Central memory CD8-positive, alpha-beta T cell (primary cell): ENCODE measurements at regions not wholly inside any gene's neighbourhood (a gene's known extent, or its start where the extent isn't known, plus 50 kb on each side); places are given as distances from the start of the nearest gene placed in this dataset.

Source experiments
- ATAC-seq: fragments of 150-1000 bp; cut with Tn5 transposase; replicated peaks from 2 replicates; pipeline ENCODE4 v1.10.0; 2022; ENCODE audit warnings: mild to moderate bottlenecking, moderate FRiP score, moderate number of reproducible peaks; ENCODE audit not compliant: poor library complexity, severe bottlenecking; ENCODE audit errors: extremely low read depth
- DNase-seq, 2 donors: peaks; one replicate each; pipeline ENCODE4 v3.0.0; 2021; ENCODE audit warnings: low spot score in 2 of 2
- H3K27ac Mint-ChIP-seq: one replicate; pipeline ENCODE4 v1.8.0; 2022; ENCODE audit warnings: low read depth, mild to moderate bottlenecking, moderate library complexity, mixed read lengths
- H3K27me3 Mint-ChIP-seq: one replicate; pipeline ENCODE4 v1.8.0; 2022; ENCODE audit warnings: mixed read lengths
- H3K36me3 Mint-ChIP-seq: one replicate; pipeline ENCODE4 v1.8.0; 2022; ENCODE audit warnings: mild to moderate bottlenecking, moderate library complexity, mixed read lengths; ENCODE audit not compliant: insufficient read depth
- H3K4me1 Mint-ChIP-seq: one replicate; pipeline ENCODE4 v1.8.0; 2022; ENCODE audit warnings: mixed read lengths
- H3K4me3 Mint-ChIP-seq: one replicate; pipeline ENCODE4 v1.8.0; 2022; ENCODE audit warnings: mild to moderate bottlenecking, moderate library complexity, mixed read lengths
- H3K9me3 Mint-ChIP-seq: one replicate; pipeline ENCODE4 v1.8.0; 2022; ENCODE audit warnings: mixed read lengths

DNA sequence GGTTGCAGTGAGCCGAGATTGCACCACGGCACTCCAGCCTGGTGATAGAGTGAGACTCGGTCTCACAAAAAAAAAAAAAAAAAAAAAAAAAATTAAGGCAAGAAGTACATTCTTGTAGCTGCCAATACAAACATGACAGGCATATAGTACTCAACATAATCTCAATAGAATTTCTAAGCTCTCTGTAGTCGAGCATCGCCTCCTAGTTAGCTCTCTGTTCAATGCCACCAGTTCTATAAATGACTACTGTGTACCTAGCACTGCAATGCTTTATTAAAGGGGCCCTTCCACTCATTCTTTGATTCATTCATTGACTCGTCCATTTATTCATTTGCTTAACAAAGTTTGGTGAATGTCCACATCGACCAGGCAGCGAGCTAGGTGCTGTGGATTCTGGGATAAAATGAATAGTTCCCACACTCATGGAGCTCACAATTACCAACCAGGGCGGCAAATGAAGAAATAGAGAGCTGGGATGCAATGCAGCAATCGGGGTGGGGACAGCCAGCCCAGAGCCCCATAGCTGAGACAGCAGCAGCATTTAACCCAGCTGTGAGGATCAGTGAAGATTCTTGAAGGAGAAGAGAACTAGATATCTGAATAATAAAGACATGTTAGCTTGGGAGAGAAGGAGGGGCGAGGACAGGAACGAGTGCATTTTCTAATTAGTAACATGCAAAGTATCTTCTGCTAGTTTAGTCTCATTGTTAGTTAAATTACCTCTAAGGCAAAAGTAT lies 349.8 kb downstream of the LPIN1 start:
- H3K36me3 Mint-ChIP-seq, result no peaks in the 10 kb centered on the region
- H3K9me3 Mint-ChIP-seq, result no peaks in the 10 kb centered on the region

GRCh38 chr2:12096788-12097449 lies 350.5 kb downstream of the LPIN1 start:
- ATAC-seq, result no peak

More for the DNA sequence above, 349.8 kb downstream of the LPIN1 start:
- ATAC-seq (no peak), DNase-seq (no peak)
- Mint-ChIP-seq H3K27me3 (peaks cover 9% of the 10 kb centered on the region), H3K4me3 (no peak overlapping the region), H3K4me1 (no peaks in the 10 kb centered on the region), H3K27ac (no peak overlapping the region)

DNA sequence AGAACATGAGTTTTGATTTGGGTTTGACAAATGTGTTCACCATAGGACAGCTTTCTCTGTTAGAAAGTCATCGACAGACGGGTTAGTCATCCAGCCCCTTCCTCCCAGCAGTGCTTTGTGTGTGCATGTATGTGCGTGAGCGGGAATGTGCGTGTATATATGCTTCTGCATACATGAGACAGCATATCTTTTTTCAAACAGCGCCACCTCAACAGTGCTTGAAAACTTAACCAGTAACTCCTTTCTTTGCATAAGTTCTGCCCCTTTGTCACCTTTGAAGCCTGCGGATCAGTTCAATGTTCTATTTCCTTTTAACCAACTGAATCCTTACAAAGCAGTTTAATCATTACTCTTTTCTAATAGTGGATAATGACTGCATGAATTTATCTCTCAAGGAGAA lies 351.4 kb downstream of the LPIN1 start:
- no peaks in the 10 kb centered on the region for H3K9me3 Mint-ChIP-seq
- no peak overlapping the region for H3K4me3 Mint-ChIP-seq
- ATAC-seq (no peak), DNase-seq (no peak)
- no peak overlapping the region for H3K27ac Mint-ChIP-seq
- peaks cover 9% of the 10 kb centered on the region for H3K27me3 Mint-ChIP-seq
- H3K36me3 Mint-ChIP-seq, result no peaks in the 10 kb centered on the region
- H3K4me1 Mint-ChIP-seq, result no peaks in the 10 kb centered on the region

More at GRCh38 chr2:12096788-12097449, 350.5 kb downstream of the LPIN1 start:
- Mint-ChIP-seq H3K36me3 (no peaks in the 10 kb centered on the region), H3K9me3 (no peaks in the 10 kb centered on the region), H3K27me3 (peaks cover 9% of the 10 kb centered on the region), H3K4me3 (no peak overlapping the region), H3K27ac (no peak overlapping the region), H3K4me1 (no peaks in the 10 kb centered on the region)
- DNase-seq, result no peak

GRCh38 chr2:12099374-12099773 lies 352.9 kb downstream of the LPIN1 start:
- no peaks in the 10 kb centered on the region for H3K9me3 Mint-ChIP-seq
- H3K4me3 Mint-ChIP-seq, result no peak overlapping the region
- peaks cover 2% of the 10 kb centered on the region for H3K27me3 Mint-ChIP-seq
- H3K27ac Mint-ChIP-seq, result no peak overlapping the region
- H3K36me3 Mint-ChIP-seq, result no peaks in the 10 kb centered on the region
- no peak for DNase-seq
- H3K4me1 Mint-ChIP-seq, result no peaks in the 10 kb centered on the region
- ATAC-seq, result no peak

GRCh38 chr2:12102679-12103078 lies 356.2 kb downstream of the LPIN1 start:
- no peaks in the 10 kb centered on the region for H3K4me1 Mint-ChIP-seq
- ATAC-seq, result no peak
- DNase-seq, result no peak
- H3K36me3 Mint-ChIP-seq, result no peaks in the 10 kb centered on the region
- H3K27me3 Mint-ChIP-seq, result no peaks in the 10 kb centered on the region
- H3K9me3 Mint-ChIP-seq, result no peaks in the 10 kb centered on the region
- no peak overlapping the region for H3K27ac Mint-ChIP-seq
- no peak overlapping the region for H3K4me3 Mint-ChIP-seq

DNA sequence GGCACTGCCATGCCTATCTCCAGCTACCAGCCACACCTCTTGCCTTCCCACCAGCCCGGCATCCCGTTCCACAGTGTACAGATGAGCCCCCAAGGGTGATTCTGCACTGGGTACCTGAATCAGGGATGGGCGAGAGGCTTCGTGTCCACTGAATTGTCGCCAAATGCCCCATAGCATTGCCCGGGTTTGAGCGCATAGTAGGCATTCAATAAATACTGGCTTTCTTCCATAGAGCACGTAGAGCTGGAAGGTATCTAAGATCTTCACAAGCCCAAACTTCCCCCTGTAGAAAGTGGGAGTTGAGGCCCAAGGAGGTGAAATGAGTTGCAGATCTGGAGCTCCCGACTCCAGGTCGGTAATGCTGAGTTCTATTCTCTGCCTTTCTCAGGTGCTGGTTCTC lies 358.7 kb downstream of the LPIN1 start:
- no peak overlapping the region for H3K4me3 Mint-ChIP-seq
- no peaks in the 10 kb centered on the region for H3K36me3 Mint-ChIP-seq
- no peaks in the 10 kb centered on the region for H3K27me3 Mint-ChIP-seq
- DNase-seq, result no peak
- no peak overlapping the region for H3K27ac Mint-ChIP-seq
- H3K4me1 Mint-ChIP-seq, result peaks cover 8% of the 10 kb centered on the region
- no peak for ATAC-seq
- no peaks in the 10 kb centered on the region for H3K9me3 Mint-ChIP-seq

GRCh38 chr2:12106440-12107080 lies 360.1 kb downstream of the LPIN1 start:
- ATAC-seq, result no peak
- no peak for DNase-seq
- H3K9me3 Mint-ChIP-seq, result no peaks in the 10 kb centered on the region
- peaks cover 2% of the 10 kb centered on the region for H3K36me3 Mint-ChIP-seq
- peaks cover 22% of the 10 kb centered on the region for H3K4me1 Mint-ChIP-seq
- H3K27me3 Mint-ChIP-seq, result no peaks in the 10 kb centered on the region
- H3K27ac Mint-ChIP-seq, result no peak overlapping the region
- H3K4me3 Mint-ChIP-seq, result no peak overlapping the region

GRCh38 chr2:12107321-12107720 lies 360.9 kb downstream of the LPIN1 start:
- no peak overlapping the region for H3K27ac Mint-ChIP-seq

DNA sequence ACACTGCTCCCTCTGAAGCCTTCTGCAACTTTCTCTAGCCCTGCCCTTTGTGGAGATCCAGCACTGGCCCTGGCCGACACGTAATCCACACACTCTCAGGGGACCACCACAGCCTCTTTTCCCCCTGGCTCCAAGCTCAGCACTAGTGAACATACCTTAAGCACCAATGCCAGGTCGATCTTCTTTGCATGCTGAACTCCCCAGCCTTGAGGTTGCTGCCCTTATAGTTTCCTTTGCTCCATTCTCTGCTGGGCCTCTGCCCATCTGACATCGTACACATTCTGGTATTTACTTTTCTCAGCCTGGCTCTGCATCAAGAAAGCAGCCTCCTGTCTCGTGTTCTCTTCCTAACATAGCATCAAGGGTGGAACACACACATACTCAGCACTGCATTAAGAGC lies 361.5 kb downstream of the LPIN1 start:
- no peak for DNase-seq
- no peak for ATAC-seq
- Mint-ChIP-seq H3K36me3 (peaks cover 2% of the 10 kb centered on the region), H3K4me1 (peaks cover 28% of the 10 kb centered on the region), H3K9me3 (no peaks in the 10 kb centered on the region), H3K27ac (no peak overlapping the region), H3K27me3 (no peaks in the 10 kb centered on the region), H3K4me3 (no peak overlapping the region)

More at GRCh38 chr2:12107321-12107720, 360.9 kb downstream of the LPIN1 start:
- ATAC-seq (no peak), DNase-seq (no peak)
- Mint-ChIP-seq H3K9me3 (no peaks in the 10 kb centered on the region), H3K27me3 (no peaks in the 10 kb centered on the region), H3K36me3 (peaks cover 2% of the 10 kb centered on the region), H3K4me1 (peaks cover 24% of the 10 kb centered on the region), H3K4me3 (no peak overlapping the region)

- ATAC-seq, result no peak
- Mint-ChIP-seq H3K4me1 (peaks cover 29% of the 10 kb centered on the region), H3K27ac (no peak overlapping the region), H3K27me3 (no peaks in the 10 kb centered on the region), H3K36me3 (peaks cover 2% of the 10 kb centered on the region), H3K4me3 (peak overlapping the region; percentile 36), H3K9me3 (no peaks in the 10 kb centered on the region)
- no peak for DNase-seq
These were observed 363.1 kb downstream of the LPIN1 start for GRCh38 chr2:12109363-12110017.

GRCh38 chr2:12110074-12110473 lies 363.6 kb downstream of the LPIN1 start:
- no peak for DNase-seq
- no peak for ATAC-seq
- Mint-ChIP-seq H3K27me3 (no peaks in the 10 kb centered on the region), H3K4me3 (peak overlapping the region; percentile 36), H3K27ac (no peak overlapping the region), H3K9me3 (no peaks in the 10 kb centered on the region), H3K36me3 (peaks cover 2% of the 10 kb centered on the region), H3K4me1 (peaks cover 29% of the 10 kb centered on the region)

- H3K9me3 Mint-ChIP-seq, result no peaks in the 10 kb centered on the region
- ATAC-seq (no peak), DNase-seq (no peak)
- H3K27me3 Mint-ChIP-seq, result no peaks in the 10 kb centered on the region
- H3K4me1 Mint-ChIP-seq, result peaks cover 29% of the 10 kb centered on the region
- H3K36me3 Mint-ChIP-seq, result peaks cover 2% of the 10 kb centered on the region
- no peak overlapping the region for H3K27ac Mint-ChIP-seq
- peak overlapping the region; percentile 36 for H3K4me3 Mint-ChIP-seq
These were observed 364.0 kb downstream of the LPIN1 start for GRCh38 chr2:12110481-12110880.
